GM19043 (cell line): ENCODE measurements at regions not wholly inside any gene's neighbourhood (a gene's known extent, or its start where the extent isn't known, plus 50 kb on each side); places are given as distances from the start of the nearest gene placed in this dataset.
A peak's percentile ranks its signal among the peaks of the same experiment; 100 is the strongest.

Experiments
- ATAC-seq: cut with Tn5 transposase; IDR thresholded peaks from one replicate; pipeline ENCODE4 v1.9.1; 2021; ENCODE audit warnings: low read depth; ENCODE audit not compliant: unreplicated experiment

GRCh38 chr10:52637592-52637991 lies 135.0 kb downstream of the MBL2 start:
- ATAC-seq = no peak

GRCh38 chr10:52639652-52640051 lies 132.9 kb downstream of the MBL2 start:
- ATAC-seq = no peak

GRCh38 chr10:52642208-52642607 lies 130.4 kb downstream of the MBL2 start:
- ATAC-seq = no peak

- ATAC-seq = peak; percentile 82
These were observed 128.0 kb downstream of the MBL2 start for GRCh38 chr10:52644373-52645186.

- ATAC-seq = no peak
These were observed 127.3 kb downstream of the MBL2 start for GRCh38 chr10:52645187-52645758.

GRCh38 chr10:52649511-52649910 lies 123.1 kb downstream of the MBL2 start:
- no peak for ATAC-seq

GRCh38 chr10:52650873-52651272 lies 121.7 kb downstream of the MBL2 start:
- ATAC-seq = no peak

GRCh38 chr10:52651293-52651692 lies 121.3 kb downstream of the MBL2 start:
- ATAC-seq = no peak

- ATAC-seq = no peak
These were observed 119.9 kb downstream of the MBL2 start for GRCh38 chr10:52652431-52653262.

GRCh38 chr10:52653263-52653909 lies 119.2 kb downstream of the MBL2 start:
- ATAC-seq = no peak

- ATAC-seq = no peak
These were observed 118.4 kb downstream of the MBL2 start for GRCh38 chr10:52654201-52654600.

GRCh38 chr10:52658112-52658511 lies 114.5 kb downstream of the MBL2 start:
- no peak for ATAC-seq

GRCh38 chr10:52659085-52659484 lies 113.5 kb downstream of the MBL2 start:
- no peak for ATAC-seq

- ATAC-seq = no peak
These were observed 110.3 kb downstream of the MBL2 start for GRCh38 chr10:52662256-52662655.

GRCh38 chr10:52663161-52663560 lies 109.4 kb downstream of the MBL2 start:
- ATAC-seq = no peak

- ATAC-seq = no peak
These were observed 108.0 kb downstream of the MBL2 start for GRCh38 chr10:52664629-52665028.

- ATAC-seq = no peak
These were observed 106.8 kb downstream of the MBL2 start for GRCh38 chr10:52665821-52666220.

- ATAC-seq = no peak
These were observed 105.7 kb downstream of the MBL2 start for GRCh38 chr10:52666931-52667330.

GRCh38 chr10:52668024-52668423 lies 104.6 kb downstream of the MBL2 start:
- no peak for ATAC-seq

- ATAC-seq = no peak
These were observed 99.7 kb downstream of the MBL2 start for GRCh38 chr10:52672880-52673279.

GRCh38 chr10:52673468-52673867 lies 99.1 kb downstream of the MBL2 start:
- ATAC-seq = no peak
